ENCODE measurements at regions not wholly inside any gene's neighbourhood (a gene's known extent, or its start where the extent isn't known, plus 50 kb on each side); places are given as distances from the start of the nearest gene placed in this dataset.

DNA sequence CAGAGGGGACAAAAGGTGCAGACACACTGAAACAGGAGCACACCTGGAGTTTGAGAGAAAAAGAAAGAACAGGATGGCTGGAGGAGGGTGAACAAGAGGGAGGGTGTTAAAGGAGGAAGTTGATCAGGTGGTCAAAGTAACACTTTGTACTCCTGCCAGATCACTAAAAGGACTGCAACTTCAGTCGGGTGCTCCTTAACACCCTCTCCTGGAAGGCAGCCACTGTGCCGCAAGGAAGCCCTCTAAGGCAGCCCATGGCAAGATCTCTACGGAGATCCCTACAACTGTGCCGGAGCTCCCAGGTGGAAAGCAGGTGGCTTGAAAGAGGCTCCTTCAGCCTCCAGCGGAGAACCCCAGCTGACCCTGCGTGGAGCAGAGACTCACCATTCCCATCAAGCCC lies 124.4 kb upstream of the MSX2 start:
- WGBS (ENCODE audit: low lambda C conversion rate, missing lambda C conversion rate) = 20% methylated on average over 6 of the region's 6 CpGs
- H3K9me2 ChIP-seq (replicated peaks; ENCODE audit: insufficient read depth) = no peaks in the 10 kb centered on the region

DNA sequence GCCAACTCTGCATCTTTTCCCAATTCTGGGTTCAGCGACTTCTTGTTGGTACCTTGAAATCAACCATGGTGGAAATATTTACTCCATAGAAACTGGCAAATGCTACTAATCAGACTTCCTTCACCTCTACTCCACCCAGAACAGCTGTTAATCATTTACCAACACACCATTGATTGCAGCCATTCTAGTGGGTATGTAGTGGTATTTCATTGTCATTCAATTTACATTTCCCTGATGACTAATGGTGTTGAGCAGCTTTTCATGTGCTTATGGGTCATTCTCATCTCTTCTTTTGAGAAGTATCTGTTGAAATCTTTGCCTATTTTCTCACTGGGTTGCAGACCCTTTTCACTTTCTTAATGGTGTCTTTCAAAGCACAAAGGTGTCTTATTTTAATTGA lies 122.4 kb upstream of the MSX2 start:
- peak; percentile 71 for DNase-seq (ENCODE audit: low spot score)
- no peaks in the 10 kb centered on the region for H3K79me2 ChIP-seq
- H2AFZ ChIP-seq = no peak overlapping the region
- H3K36me3 ChIP-seq (replicated peaks; ENCODE audit: insufficient read depth, low read depth) = no peaks in the 10 kb centered on the region
- peaks cover 16% of the 10 kb centered on the region for H3K4me1 ChIP-seq (ENCODE audit: insufficient read depth)
- H3K4me3 ChIP-seq = no peak overlapping the region
- H4K20me1 ChIP-seq (ENCODE audit: insufficient read depth, poor library complexity, severe bottlenecking) = no peaks in the 10 kb centered on the region
- H3K27ac ChIP-seq = peak overlapping the region; percentile 62
- no peak overlapping the region for H3K4me2 ChIP-seq
- no peaks in the 10 kb centered on the region for H3K27me3 ChIP-seq
- no peaks in the 10 kb centered on the region for H3K9me2 ChIP-seq (replicated peaks; ENCODE audit: insufficient read depth)
- TF ChIP-seq, protein P1, sequence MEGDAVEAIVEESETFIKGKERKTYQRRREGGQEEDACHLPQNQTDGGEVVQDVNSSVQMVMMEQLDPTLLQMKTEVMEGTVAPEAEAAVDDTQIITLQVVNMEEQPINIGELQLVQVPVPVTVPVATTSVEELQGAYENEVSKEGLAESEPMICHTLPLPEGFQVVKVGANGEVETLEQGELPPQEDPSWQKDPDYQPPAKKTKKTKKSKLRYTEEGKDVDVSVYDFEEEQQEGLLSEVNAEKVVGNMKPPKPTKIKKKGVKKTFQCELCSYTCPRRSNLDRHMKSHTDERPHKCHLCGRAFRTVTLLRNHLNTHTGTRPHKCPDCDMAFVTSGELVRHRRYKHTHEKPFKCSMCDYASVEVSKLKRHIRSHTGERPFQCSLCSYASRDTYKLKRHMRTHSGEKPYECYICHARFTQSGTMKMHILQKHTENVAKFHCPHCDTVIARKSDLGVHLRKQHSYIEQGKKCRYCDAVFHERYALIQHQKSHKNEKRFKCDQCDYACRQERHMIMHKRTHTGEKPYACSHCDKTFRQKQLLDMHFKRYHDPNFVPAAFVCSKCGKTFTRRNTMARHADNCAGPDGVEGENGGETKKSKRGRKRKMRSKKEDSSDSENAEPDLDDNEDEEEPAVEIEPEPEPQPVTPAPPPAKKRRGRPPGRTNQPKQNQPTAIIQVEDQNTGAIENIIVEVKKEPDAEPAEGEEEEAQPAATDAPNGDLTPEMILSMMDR (IDR thresholded peaks at IDR 0.05; ENCODE audit: poor library complexity) = no peak
- TF ChIP-seq EZH2phosphoT487 (IDR thresholded peaks at IDR 0.05; ENCODE audit: low read depth, severe bottlenecking, unreplicated experiment) (no peak), EZH2 (IDR thresholded peaks at IDR 0.05; ENCODE audit: borderline replicate concordance) (no peak)
- H3K9me3 ChIP-seq (ENCODE audit: low read depth) = no peaks in the 10 kb centered on the region
- 89% methylated on average over 1 of the region's 1 CpG for WGBS (ENCODE audit: low lambda C conversion rate, missing lambda C conversion rate)

More for the DNA sequence above, 124.4 kb upstream of the MSX2 start:
- H3K36me3 ChIP-seq (replicated peaks; ENCODE audit: insufficient read depth, low read depth) = no peaks in the 10 kb centered on the region
- no peak for TF ChIP-seq EZH2phosphoT487 (IDR thresholded peaks at IDR 0.05; ENCODE audit: low read depth, severe bottlenecking, unreplicated experiment)
- no peak for TF ChIP-seq EZH2 (IDR thresholded peaks at IDR 0.05; ENCODE audit: borderline replicate concordance)
- TF ChIP-seq, protein P1 (IDR thresholded peaks at IDR 0.05; ENCODE audit: poor library complexity) = no peak
- peak overlapping the region; percentile 32 for H2AFZ ChIP-seq
- no peaks in the 10 kb centered on the region for H3K9me3 ChIP-seq (ENCODE audit: low read depth)
- peak overlapping the region; percentile 20 for H3K27ac ChIP-seq
- H3K4me3 ChIP-seq = no peak overlapping the region
- no peaks in the 10 kb centered on the region for H3K27me3 ChIP-seq
- DNase-seq (ENCODE audit: low spot score) = peak; percentile 51
- no peaks in the 10 kb centered on the region for H3K79me2 ChIP-seq
- peak overlapping the region; percentile 62 for H3K4me2 ChIP-seq
- H4K20me1 ChIP-seq (ENCODE audit: insufficient read depth, poor library complexity, severe bottlenecking) = no peaks in the 10 kb centered on the region
- peaks cover 15% of the 10 kb centered on the region for H3K4me1 ChIP-seq (ENCODE audit: insufficient read depth)

DNA sequence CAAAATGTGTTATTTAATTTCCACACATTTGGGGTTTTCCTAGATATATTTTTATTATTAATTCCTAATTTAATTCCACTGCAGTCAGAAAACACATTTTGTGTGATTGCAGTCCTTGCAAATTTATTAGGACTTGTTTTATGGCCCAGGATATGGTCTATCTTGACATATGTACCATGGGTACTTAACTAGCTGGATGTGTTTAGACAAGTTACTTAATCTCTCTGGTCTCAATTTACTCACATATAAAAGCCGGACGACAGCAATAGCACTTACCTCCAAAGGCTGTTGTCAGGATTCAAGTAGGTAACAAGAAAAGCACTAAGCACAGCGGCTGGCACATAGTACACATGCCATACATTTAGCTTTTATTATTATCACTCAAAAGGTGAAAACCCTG lies 118.2 kb upstream of the MSX2 start:
- Histone ChIP-seq H2AFZ (no peak overlapping the region), H3K4me2 (peak overlapping the region; percentile 17), H3K27ac (peak overlapping the region; percentile 10), H3K9me2 (replicated peaks; ENCODE audit: insufficient read depth) (no peaks in the 10 kb centered on the region), H3K4me3 (no peak overlapping the region), H4K20me1 (ENCODE audit: insufficient read depth, poor library complexity, severe bottlenecking) (no peaks in the 10 kb centered on the region), H3K27me3 (no peaks in the 10 kb centered on the region), H3K4me1 (ENCODE audit: insufficient read depth) (peaks cover 17% of the 10 kb centered on the region), H3K79me2 (no peaks in the 10 kb centered on the region), H3K36me3 (replicated peaks; ENCODE audit: insufficient read depth, low read depth) (no peaks in the 10 kb centered on the region), H3K9me3 (ENCODE audit: low read depth) (no peaks in the 10 kb centered on the region)
- 52% methylated on average over 3 of the region's 3 CpGs for WGBS (ENCODE audit: low lambda C conversion rate, missing lambda C conversion rate)
- no peak for DNase-seq (ENCODE audit: low spot score)
- no peak for TF ChIP-seq EZH2 (IDR thresholded peaks at IDR 0.05; ENCODE audit: borderline replicate concordance)
- no peak for TF ChIP-seq EZH2phosphoT487 (IDR thresholded peaks at IDR 0.05; ENCODE audit: low read depth, severe bottlenecking, unreplicated experiment)
- TF ChIP-seq, protein P1 (IDR thresholded peaks at IDR 0.05; ENCODE audit: poor library complexity) = no peak

DNA sequence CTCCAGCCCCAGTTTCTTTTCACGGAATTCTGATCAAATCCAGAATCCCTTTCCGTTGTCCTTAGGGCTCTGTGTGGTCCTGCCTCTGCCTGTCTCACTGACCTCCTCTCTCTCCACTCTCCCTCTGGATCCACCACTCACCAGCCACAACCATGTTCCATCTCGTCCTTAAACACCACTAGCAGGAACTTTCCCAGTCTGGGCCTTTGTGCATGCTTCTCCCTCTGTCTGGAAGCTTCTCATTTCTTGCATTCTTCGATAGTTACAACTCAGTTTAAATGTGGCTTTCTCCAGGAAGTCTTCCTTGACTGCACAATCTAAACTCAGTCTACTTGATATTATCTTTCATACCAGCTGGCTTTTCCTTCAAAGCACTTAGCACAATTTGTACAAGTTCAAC lies 117.7 kb upstream of the MSX2 start:
- TF ChIP-seq EZH2 (IDR thresholded peaks at IDR 0.05; ENCODE audit: borderline replicate concordance) (no peak), EZH2phosphoT487 (IDR thresholded peaks at IDR 0.05; ENCODE audit: low read depth, severe bottlenecking, unreplicated experiment) (no peak)
- TF ChIP-seq, protein P1 (IDR thresholded peaks at IDR 0.05; ENCODE audit: poor library complexity) = no peak

More for the DNA sequence above, 117.7 kb upstream of the MSX2 start:
- peak overlapping the region; percentile 17 for H3K4me2 ChIP-seq
- H3K9me3 ChIP-seq (ENCODE audit: low read depth) = no peaks in the 10 kb centered on the region
- no peaks in the 10 kb centered on the region for H4K20me1 ChIP-seq (ENCODE audit: insufficient read depth, poor library complexity, severe bottlenecking)
- no peaks in the 10 kb centered on the region for H3K9me2 ChIP-seq (replicated peaks; ENCODE audit: insufficient read depth)
- no peaks in the 10 kb centered on the region for H3K36me3 ChIP-seq (replicated peaks; ENCODE audit: insufficient read depth, low read depth)
- no peak for DNase-seq (ENCODE audit: low spot score)
- H3K79me2 ChIP-seq = no peaks in the 10 kb centered on the region
- H3K4me3 ChIP-seq = no peak overlapping the region
- no peak overlapping the region for H2AFZ ChIP-seq
- WGBS (ENCODE audit: low lambda C conversion rate, missing lambda C conversion rate) = 44% methylated on average over 4 of the region's 4 CpGs
- peak overlapping the region; percentile 10 for H3K27ac ChIP-seq
- no peaks in the 10 kb centered on the region for H3K27me3 ChIP-seq
- H3K4me1 ChIP-seq (ENCODE audit: insufficient read depth) = peaks cover 14% of the 10 kb centered on the region
